ENCODE measurements at regions not wholly inside any gene's neighbourhood (a gene's known extent, or its start where the extent isn't known, plus 50 kb on each side); places are given as distances from the start of the nearest gene placed in this dataset.

DNA sequence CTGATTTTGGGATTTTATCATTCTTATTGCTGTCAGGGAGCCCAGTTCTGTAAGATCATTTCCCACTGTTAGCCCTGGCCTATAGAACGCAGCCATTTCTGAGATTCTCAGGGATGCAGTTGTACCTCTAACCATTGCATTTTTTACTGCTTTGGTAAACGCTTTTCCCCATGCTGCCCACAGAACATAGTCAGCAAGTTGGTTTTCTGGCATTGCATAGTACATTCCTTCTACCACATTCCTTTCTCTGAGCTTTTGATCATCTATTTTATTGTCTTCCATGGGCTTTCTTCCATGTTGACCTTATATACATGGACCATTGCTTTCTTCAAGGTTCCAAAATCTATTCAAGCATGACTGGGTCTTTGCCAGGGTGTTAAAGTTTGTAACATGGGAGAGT lies 86.8 kb upstream of the ST6GAL2 start:
- Histone ChIP-seq H3K79me2 (ENCODE audit: control insufficient read depth, insufficient read depth, low read length) (no peaks in the 10 kb centered on the region), H3K27me3 (ENCODE audit: control insufficient read depth in 2 of 2, insufficient read depth in 2 of 2, low read length in 2 of 2) (no peaks in the 10 kb centered on the region), H3K9me3 (replicated peaks; ENCODE audit: control insufficient read depth, insufficient read depth, low read depth, low read length) (no peaks in the 10 kb centered on the region), H4K20me1 (replicated peaks; ENCODE audit: control insufficient read depth, insufficient read depth, low read length) (no peaks in the 10 kb centered on the region), H3K9me1 (ENCODE audit: control insufficient read depth, insufficient read depth, low read length) (no peaks in the 10 kb centered on the region), H3K9ac (ENCODE audit: insufficient read depth in 1 of 2, low read depth in 2 of 2, low read length in 2 of 2) (no peak overlapping the region), H3K27ac (ENCODE audit: extremely low read depth, low read depth, low read length) (no peak overlapping the region), H3K4me3 (no peak overlapping the region), H3K4me1 (replicated peaks in 1 of 2; ENCODE audit: control insufficient read depth in 2 of 2, insufficient read depth in 2 of 2, low read length in 2 of 2) (no peaks in the 10 kb centered on the region), H3K4me2 (ENCODE audit: insufficient read depth, low read length) (no peak overlapping the region), H2AFZ (ENCODE audit: low read depth, low read length) (no peak overlapping the region), H3K36me3 (ENCODE audit: control insufficient read depth, insufficient read depth, low read length) (no peaks in the 10 kb centered on the region)
- DNase-seq (ENCODE audit: extremely low read depth in 1 of 4, low spot score in 3 of 4) (no peak), FAIRE-seq (no peak), ATAC-seq (no peak)
- intact Hi-C loops (cut with micrococcal nuclease) = no loop called here
- in situ Hi-C loops (cut with MboI) = no loop called here
- WGBS (ENCODE audit: insufficient coverage, low coverage, missing lambda C conversion rate) = 6% methylated on average over 2 of the region's 2 CpGs
- ChIA-PET POLR2A (interaction anchor here (0.8 kb wide), 1 partner anchor 9 kb away, joined by 3 read pairs; no protein-coding TSS in a partner anchor), CTCF (ENCODE audit: low intra/inter-chr PET ratio) (no interaction called here)
- BruUV-seq (replicated peaks) = no TSS peak
- TF ChIP-seq ID3 (CRISPR knock-in tag; IDR thresholded peaks at IDR 0.05) (no peak), ID3 (tag; IDR thresholded peaks at IDR 0.05) (no peak)

DNA sequence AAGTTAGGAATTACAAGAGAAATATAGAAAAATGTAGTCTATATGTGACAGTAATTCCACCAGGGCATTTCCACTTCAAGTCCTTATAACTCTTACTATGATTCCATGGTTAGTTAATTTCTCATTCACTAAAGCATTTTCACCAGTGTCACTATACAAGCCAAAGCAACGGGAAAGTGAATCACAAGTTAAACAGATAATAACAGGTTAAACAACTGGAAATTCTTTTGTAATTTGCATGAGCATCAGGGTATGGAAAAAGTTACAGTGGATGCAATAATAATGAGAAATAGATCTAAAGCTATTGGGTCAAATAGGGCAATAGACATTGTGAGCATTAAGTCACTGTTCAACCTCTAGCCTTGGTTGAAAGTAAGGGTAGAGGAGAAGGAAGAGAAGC lies 88.9 kb upstream of the ST6GAL2 start:
- in situ Hi-C loops (cut with MboI) = no loop called here
- no peaks in the 10 kb centered on the region for H3K27me3 ChIP-seq (ENCODE audit: control insufficient read depth in 2 of 2, insufficient read depth in 2 of 2, low read length in 2 of 2)
- H4K20me1 ChIP-seq (replicated peaks; ENCODE audit: control insufficient read depth, insufficient read depth, low read length) = no peaks in the 10 kb centered on the region
- FAIRE-seq (no peak), DNase-seq (ENCODE audit: extremely low read depth in 1 of 4, low spot score in 3 of 4) (no peak), ATAC-seq (no peak)
- CTCF ChIA-PET (ENCODE audit: low intra/inter-chr PET ratio) = no interaction called here
- POLR2A ChIA-PET = no interaction called here
- H3K4me1 ChIP-seq (replicated peaks in 1 of 2; ENCODE audit: control insufficient read depth in 2 of 2, insufficient read depth in 2 of 2, low read length in 2 of 2) = no peaks in the 10 kb centered on the region
- no TSS peak for BruUV-seq (replicated peaks)
- H3K4me3 ChIP-seq = no peak overlapping the region
- no peak overlapping the region for H2AFZ ChIP-seq (ENCODE audit: low read depth, low read length)
- 0% methylated on average over 1 of the region's 1 CpG for WGBS (ENCODE audit: insufficient coverage, low coverage, missing lambda C conversion rate)
- H3K79me2 ChIP-seq (ENCODE audit: control insufficient read depth, insufficient read depth, low read length) = no peaks in the 10 kb centered on the region
- intact Hi-C loops (cut with micrococcal nuclease) = no loop called here
- no peaks in the 10 kb centered on the region for H3K9me1 ChIP-seq (ENCODE audit: control insufficient read depth, insufficient read depth, low read length)
- no peak overlapping the region for H3K27ac ChIP-seq (ENCODE audit: extremely low read depth, low read depth, low read length)
- H3K9me3 ChIP-seq (replicated peaks; ENCODE audit: control insufficient read depth, insufficient read depth, low read depth, low read length) = no peaks in the 10 kb centered on the region
- no peak overlapping the region for H3K9ac ChIP-seq (ENCODE audit: insufficient read depth in 1 of 2, low read depth in 2 of 2, low read length in 2 of 2)
- no peak overlapping the region for H3K4me2 ChIP-seq (ENCODE audit: insufficient read depth, low read length)
- no peaks in the 10 kb centered on the region for H3K36me3 ChIP-seq (ENCODE audit: control insufficient read depth, insufficient read depth, low read length)
- TF ChIP-seq, protein P1, sequence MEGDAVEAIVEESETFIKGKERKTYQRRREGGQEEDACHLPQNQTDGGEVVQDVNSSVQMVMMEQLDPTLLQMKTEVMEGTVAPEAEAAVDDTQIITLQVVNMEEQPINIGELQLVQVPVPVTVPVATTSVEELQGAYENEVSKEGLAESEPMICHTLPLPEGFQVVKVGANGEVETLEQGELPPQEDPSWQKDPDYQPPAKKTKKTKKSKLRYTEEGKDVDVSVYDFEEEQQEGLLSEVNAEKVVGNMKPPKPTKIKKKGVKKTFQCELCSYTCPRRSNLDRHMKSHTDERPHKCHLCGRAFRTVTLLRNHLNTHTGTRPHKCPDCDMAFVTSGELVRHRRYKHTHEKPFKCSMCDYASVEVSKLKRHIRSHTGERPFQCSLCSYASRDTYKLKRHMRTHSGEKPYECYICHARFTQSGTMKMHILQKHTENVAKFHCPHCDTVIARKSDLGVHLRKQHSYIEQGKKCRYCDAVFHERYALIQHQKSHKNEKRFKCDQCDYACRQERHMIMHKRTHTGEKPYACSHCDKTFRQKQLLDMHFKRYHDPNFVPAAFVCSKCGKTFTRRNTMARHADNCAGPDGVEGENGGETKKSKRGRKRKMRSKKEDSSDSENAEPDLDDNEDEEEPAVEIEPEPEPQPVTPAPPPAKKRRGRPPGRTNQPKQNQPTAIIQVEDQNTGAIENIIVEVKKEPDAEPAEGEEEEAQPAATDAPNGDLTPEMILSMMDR (IDR thresholded peaks at IDR 0.05 in 2 of 3, conservative IDR thresholded peaks at IDR 0.05 in 1 of 3; ENCODE audit: insufficient read depth in 2 of 3, low read depth in 1 of 3, low read length in 3 of 3) = no peak
- no peak for TF ChIP-seq ZBTB1 (CRISPR knock-in tag; IDR thresholded peaks at IDR 0.05; ENCODE audit: borderline replicate concordance, low read depth)
- no peak for TF ChIP-seq PYGO2 (tag; IDR thresholded peaks at IDR 0.05)
- TF ChIP-seq ZNF253 (CRISPR knock-in tag; conservative IDR thresholded peaks at IDR 0.05) = no peak
- TF ChIP-seq E2F1 (CRISPR knock-in tag; IDR thresholded peaks at IDR 0.05) = no peak
- TF ChIP-seq NR2C1 (IDR thresholded peaks at IDR 0.05) = no peak
- TF ChIP-seq NR2C1 (tag; IDR thresholded peaks at IDR 0.05) = no peak
- TF ChIP-seq MYNN (IDR thresholded peaks at IDR 0.05) = no peak
- no peak for TF ChIP-seq MYNN (CRISPR knock-in tag; IDR thresholded peaks at IDR 0.05)

Measured in K562 (cell line).